ACHN (cell line): ENCODE measurements at regions not wholly inside any gene's neighbourhood (a gene's known extent, or its start where the extent isn't known, plus 50 kb on each side); places are given as distances from the start of the nearest gene placed in this dataset.
"Not testable (repeated sequence)": the region's sequence is repeated elsewhere in the genome, so short reads cannot be mapped to it uniquely, and the experiment has no call there.

Source experiments
- DNase-seq: peaks from one replicate; pipeline ENCODE4 v3.0.0-alpha.2; 2015
- in situ Hi-C: cut with HindIII; loops from 2 replicates; pipeline ENCODE4 v1.10.0; 2017; ENCODE audit warnings: low sequenced_read_pairs, low pct_ligation_motif_present, low pct_unique_long_range_greater_than_20kb

GRCh38 chr3:140854961-140855360 is 86.7 kb upstream of the SLC25A36 start:
- DNase-seq: no peak
- in situ Hi-C loops: no loop called here

GRCh38 chr3:140856905-140857304 is 84.7 kb upstream of the SLC25A36 start:
- in situ Hi-C loops: no loop called here
- DNase-seq: no peak

DNA sequence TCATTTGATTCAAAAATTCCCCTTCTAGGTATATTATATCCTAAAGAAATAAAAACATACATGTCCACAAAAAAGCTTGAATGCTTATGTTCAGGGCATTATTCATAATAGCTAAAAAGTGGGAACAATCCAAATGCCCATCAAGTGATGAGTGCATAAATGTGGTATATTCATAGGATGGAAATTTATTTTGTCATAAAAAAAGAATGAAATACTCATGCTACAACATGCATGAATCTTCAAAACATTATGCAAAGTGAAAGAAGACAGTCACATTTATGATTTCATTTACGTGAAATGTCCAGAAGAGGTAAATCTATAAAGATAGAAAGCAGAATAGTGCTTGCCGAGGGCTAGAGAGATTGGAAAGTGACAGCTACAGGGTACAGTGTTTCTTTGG is 83.6 kb upstream of the SLC25A36 start:
- no peak for DNase-seq
- in situ Hi-C loops: no loop called here

DNA sequence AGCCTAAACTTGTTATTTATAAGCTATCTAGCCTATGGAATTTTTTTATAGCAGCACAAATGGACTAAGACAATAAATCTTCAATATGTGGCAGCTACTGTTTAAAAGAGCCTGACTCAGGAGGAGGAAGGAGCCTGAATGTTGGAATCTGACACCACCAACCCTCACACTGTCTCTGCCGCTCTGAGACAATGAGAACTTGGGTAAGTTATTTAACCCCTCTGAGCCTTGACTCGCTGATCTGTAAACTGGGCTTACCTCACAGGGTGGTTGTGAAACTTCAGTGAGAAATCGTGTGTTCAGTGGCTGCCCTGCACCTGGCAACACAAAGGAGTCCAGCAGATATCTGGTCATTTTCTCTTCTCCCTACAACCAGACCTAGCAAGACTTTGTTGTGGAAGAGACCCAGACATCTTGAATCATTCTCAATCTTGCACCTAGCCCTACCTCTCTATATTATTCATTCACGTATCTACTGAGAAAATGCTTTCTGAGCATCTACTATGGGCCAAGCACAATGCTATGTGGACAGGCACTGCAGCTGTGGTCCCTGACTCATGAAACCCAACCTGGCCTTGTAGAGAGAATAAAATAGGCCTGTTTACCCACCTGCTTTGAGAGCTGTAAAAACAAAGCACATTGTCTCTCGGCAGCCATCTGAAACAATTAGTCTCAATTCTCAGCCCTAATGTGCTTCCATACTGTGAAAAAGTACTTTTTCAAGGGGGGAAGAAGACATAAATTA is 81.9 kb upstream of the SLC25A36 start:
- no peak for DNase-seq
- in situ Hi-C loops: no loop called here

GRCh38 chr3:140863580-140864009 is 78.0 kb upstream of the SLC25A36 start:
- in situ Hi-C loops: no loop called here
- peak; percentile 63 for DNase-seq

DNA sequence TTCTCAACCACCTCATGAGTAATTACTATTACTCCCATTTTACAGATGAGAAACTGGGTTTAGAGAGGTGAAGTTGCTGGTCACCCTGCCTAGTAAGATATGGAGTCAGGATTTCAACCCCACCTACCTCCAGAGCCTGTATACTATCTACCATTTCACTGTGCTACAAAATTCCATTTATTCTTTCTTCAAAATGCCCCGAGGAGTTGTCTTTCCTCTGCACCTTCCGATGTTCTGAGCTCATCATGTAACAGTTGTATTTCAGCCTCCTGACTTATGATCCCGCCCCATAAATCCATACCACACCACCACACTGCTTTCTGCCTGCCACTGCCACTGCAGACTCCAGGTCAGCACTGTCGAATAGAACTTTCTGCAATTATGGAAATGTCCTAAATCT is 71.3 kb upstream of the SLC25A36 start:
- in situ Hi-C loops: no loop called here

DNA sequence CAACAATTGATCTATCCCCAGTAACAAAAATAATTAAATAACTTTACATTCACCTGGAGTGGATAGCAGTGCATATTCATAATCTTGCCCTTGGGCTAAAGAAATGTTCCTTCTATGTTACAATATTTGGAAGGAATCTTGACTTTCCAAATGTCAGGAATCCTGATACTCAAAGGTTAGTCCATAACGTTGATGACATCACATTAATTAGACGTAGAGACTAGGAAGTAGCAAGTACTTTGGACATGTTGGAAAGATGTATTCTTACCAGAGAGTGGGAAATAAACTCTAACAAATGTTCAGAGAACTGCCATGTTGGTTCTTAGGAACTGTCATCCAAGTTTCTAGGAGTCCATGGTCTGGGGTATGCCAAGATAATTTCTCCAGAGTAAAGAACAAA is 70.6 kb upstream of the SLC25A36 start:
- in situ Hi-C loops: no loop called here

More for the DNA sequence above, 71.3 kb upstream of the SLC25A36 start:
- no peak for DNase-seq

GRCh38 chr3:140872165-140872564 is 69.5 kb upstream of the SLC25A36 start:
- DNase-seq, in situ Hi-C loops: not testable (repeated sequence)

More for the DNA sequence above, 70.6 kb upstream of the SLC25A36 start:
- DNase-seq: no peak

GRCh38 chr3:140883428-140884040 is 58.1 kb upstream of the SLC25A36 start:
- DNase-seq: no peak
- in situ Hi-C loops: no loop called here

DNA sequence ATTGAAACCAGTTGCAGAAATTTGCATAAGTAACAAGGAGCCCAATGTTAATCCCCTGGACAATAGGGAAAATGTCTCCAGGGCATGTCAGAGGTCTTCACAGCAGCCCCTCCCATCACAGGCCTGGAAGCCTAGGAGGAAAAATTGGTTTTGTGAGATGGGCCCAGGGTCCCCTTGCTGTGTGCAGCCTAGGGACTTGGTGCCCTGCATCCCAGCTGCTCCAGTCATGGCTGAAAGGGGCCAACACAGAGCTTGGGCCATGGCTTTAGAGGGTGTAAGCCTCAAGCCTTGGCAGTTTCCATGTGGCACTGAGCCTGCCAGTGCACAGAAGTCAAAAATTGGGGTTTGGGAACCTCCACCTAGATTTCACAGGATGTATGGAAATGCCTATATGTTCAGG is 55.9 kb upstream of the SLC25A36 start:
- in situ Hi-C loops, DNase-seq: not testable (repeated sequence)
